Stimulated activated memory B cell treated with anti-CD40 and anti-IgM and Interleukin-4, amounts not matched to agents 10 μg/mL and 1 μg/mL and 100 μg/mL, for 72 hours (primary cell): ENCODE measurements at regions not wholly inside any gene's neighbourhood (a gene's known extent, or its start where the extent isn't known, plus 50 kb on each side); places are given as distances from the start of the nearest gene placed in this dataset.

Source experiments
- ATAC-seq: fragments of 150-1000 bp; cut with Tn5 transposase; 2 replicates; pipeline ENCODE4 v1.10.0; 2021
- H3K27ac Mint-ChIP-seq: one replicate; pipeline ENCODE4 v1.8.0; 2022; ENCODE audit warnings: mild to moderate bottlenecking, mixed read lengths
- H3K27me3 Mint-ChIP-seq: one replicate; pipeline ENCODE4 v1.8.0; 2022; ENCODE audit warnings: mixed read lengths
- H3K36me3 Mint-ChIP-seq: one replicate; pipeline ENCODE4 v1.8.0; 2022; ENCODE audit warnings: mixed read lengths
- H3K4me1 Mint-ChIP-seq: one replicate; pipeline ENCODE4 v1.8.0; 2022; ENCODE audit warnings: mixed read lengths
- H3K4me3 Mint-ChIP-seq: one replicate; pipeline ENCODE4 v1.8.0; 2022; ENCODE audit warnings: mild to moderate bottlenecking, moderate library complexity, mixed read lengths
- H3K9me3 Mint-ChIP-seq: one replicate; pipeline ENCODE4 v1.8.0; 2022; ENCODE audit warnings: mixed read lengths

GRCh38 chr1:222263791-222264190, 284.1 kb downstream of the HHIPL2 start:
- H3K9me3 Mint-ChIP-seq: no peaks in the 10 kb centered on the region
- no peak for ATAC-seq
- no peaks in the 10 kb centered on the region for H3K4me1 Mint-ChIP-seq

GRCh38 chr1:222257027-222257426, 290.9 kb downstream of the HHIPL2 start:
- H3K36me3 Mint-ChIP-seq: no peaks in the 10 kb centered on the region
- H3K4me1 Mint-ChIP-seq: no peaks in the 10 kb centered on the region
- H3K27ac Mint-ChIP-seq: no peak overlapping the region
- ATAC-seq: no peak
- peaks cover 9% of the 10 kb centered on the region for H3K27me3 Mint-ChIP-seq
- no peak overlapping the region for H3K4me3 Mint-ChIP-seq
- no peaks in the 10 kb centered on the region for H3K9me3 Mint-ChIP-seq

More at GRCh38 chr1:222263791-222264190, 284.1 kb downstream of the HHIPL2 start:
- Mint-ChIP-seq H3K36me3 (no peaks in the 10 kb centered on the region), H3K4me3 (no peak overlapping the region), H3K27ac (no peak overlapping the region), H3K27me3 (peaks cover 9% of the 10 kb centered on the region)

- H3K9me3 Mint-ChIP-seq: no peaks in the 10 kb centered on the region
- no peak for ATAC-seq
- no peak overlapping the region for H3K27ac Mint-ChIP-seq
- peaks cover 9% of the 10 kb centered on the region for H3K27me3 Mint-ChIP-seq
- H3K36me3 Mint-ChIP-seq: no peaks in the 10 kb centered on the region
- no peaks in the 10 kb centered on the region for H3K4me1 Mint-ChIP-seq
- no peak overlapping the region for H3K4me3 Mint-ChIP-seq
These were observed 291.8 kb downstream of the HHIPL2 start for GRCh38 chr1:222256058-222256457.

GRCh38 chr1:222252788-222253187, 295.1 kb downstream of the HHIPL2 start:
- H3K9me3 Mint-ChIP-seq: no peaks in the 10 kb centered on the region
- no peak overlapping the region for H3K4me3 Mint-ChIP-seq

GRCh38 chr1:222251847-222252246, 296.1 kb downstream of the HHIPL2 start:
- ATAC-seq: no peak
- Mint-ChIP-seq H3K27ac (no peak overlapping the region), H3K36me3 (no peaks in the 10 kb centered on the region), H3K4me3 (no peak overlapping the region), H3K9me3 (no peaks in the 10 kb centered on the region), H3K4me1 (no peaks in the 10 kb centered on the region), H3K27me3 (no peaks in the 10 kb centered on the region)

More at GRCh38 chr1:222252788-222253187, 295.1 kb downstream of the HHIPL2 start:
- no peaks in the 10 kb centered on the region for H3K4me1 Mint-ChIP-seq
- H3K27me3 Mint-ChIP-seq: no peaks in the 10 kb centered on the region
- no peaks in the 10 kb centered on the region for H3K36me3 Mint-ChIP-seq
- H3K27ac Mint-ChIP-seq: no peak overlapping the region
- no peak for ATAC-seq

GRCh38 chr1:222250376-222250775, 297.5 kb downstream of the HHIPL2 start:
- Mint-ChIP-seq H3K4me1 (no peaks in the 10 kb centered on the region), H3K27ac (no peak overlapping the region), H3K36me3 (no peaks in the 10 kb centered on the region), H3K27me3 (peaks cover 9% of the 10 kb centered on the region), H3K4me3 (no peak overlapping the region), H3K9me3 (no peaks in the 10 kb centered on the region)
- no peak for ATAC-seq

GRCh38 chr1:222247811-222248310, 300.0 kb downstream of the HHIPL2 start:
- H3K36me3 Mint-ChIP-seq: no peaks in the 10 kb centered on the region
- H3K9me3 Mint-ChIP-seq: no peaks in the 10 kb centered on the region
- no peaks in the 10 kb centered on the region for H3K4me1 Mint-ChIP-seq
- no peak overlapping the region for H3K4me3 Mint-ChIP-seq
- peaks cover 22% of the 10 kb centered on the region for H3K27me3 Mint-ChIP-seq
- ATAC-seq: no peak
- no peak overlapping the region for H3K27ac Mint-ChIP-seq

GRCh38 chr1:222247081-222247480, 300.8 kb downstream of the HHIPL2 start:
- H3K4me3 Mint-ChIP-seq: no peak overlapping the region
- H3K36me3 Mint-ChIP-seq: no peaks in the 10 kb centered on the region
- no peak overlapping the region for H3K27ac Mint-ChIP-seq
- no peaks in the 10 kb centered on the region for H3K4me1 Mint-ChIP-seq
- H3K9me3 Mint-ChIP-seq: no peaks in the 10 kb centered on the region
- peaks cover 25% of the 10 kb centered on the region for H3K27me3 Mint-ChIP-seq
- ATAC-seq: no peak

GRCh38 chr1:222243902-222244301, 304.0 kb downstream of the HHIPL2 start:
- no peak overlapping the region for H3K27ac Mint-ChIP-seq
- H3K27me3 Mint-ChIP-seq: peaks cover 25% of the 10 kb centered on the region
- no peaks in the 10 kb centered on the region for H3K9me3 Mint-ChIP-seq
- no peaks in the 10 kb centered on the region for H3K4me1 Mint-ChIP-seq
- H3K36me3 Mint-ChIP-seq: no peaks in the 10 kb centered on the region
- H3K4me3 Mint-ChIP-seq: no peak overlapping the region
- ATAC-seq: no peak

GRCh38 chr1:222242492-222242891, 305.4 kb downstream of the HHIPL2 start:
- no peaks in the 10 kb centered on the region for H3K4me1 Mint-ChIP-seq
- no peaks in the 10 kb centered on the region for H3K9me3 Mint-ChIP-seq
- H3K27me3 Mint-ChIP-seq: peaks cover 25% of the 10 kb centered on the region
- no peak overlapping the region for H3K4me3 Mint-ChIP-seq
- no peak for ATAC-seq
- no peaks in the 10 kb centered on the region for H3K36me3 Mint-ChIP-seq
- H3K27ac Mint-ChIP-seq: no peak overlapping the region

- Mint-ChIP-seq H3K36me3 (no peaks in the 10 kb centered on the region), H3K27ac (no peak overlapping the region), H3K9me3 (no peaks in the 10 kb centered on the region), H3K4me1 (no peaks in the 10 kb centered on the region), H3K4me3 (no peak overlapping the region), H3K27me3 (peaks cover 25% of the 10 kb centered on the region)
- ATAC-seq: no peak
These were observed 306.5 kb downstream of the HHIPL2 start for GRCh38 chr1:222241410-222241809.

- H3K4me3 Mint-ChIP-seq: no peak overlapping the region
- no peak for ATAC-seq
- no peaks in the 10 kb centered on the region for H3K4me1 Mint-ChIP-seq
- H3K9me3 Mint-ChIP-seq: no peaks in the 10 kb centered on the region
- no peak overlapping the region for H3K27ac Mint-ChIP-seq
- H3K27me3 Mint-ChIP-seq: peaks cover 17% of the 10 kb centered on the region
- H3K36me3 Mint-ChIP-seq: no peaks in the 10 kb centered on the region
These were observed 307.2 kb downstream of the HHIPL2 start for GRCh38 chr1:222240536-222241181.

- no peak overlapping the region for H3K4me3 Mint-ChIP-seq
- no peak for ATAC-seq
- H3K9me3 Mint-ChIP-seq: no peaks in the 10 kb centered on the region
- H3K4me1 Mint-ChIP-seq: no peaks in the 10 kb centered on the region
- H3K27me3 Mint-ChIP-seq: peaks cover 19% of the 10 kb centered on the region
- H3K27ac Mint-ChIP-seq: no peak overlapping the region
- no peaks in the 10 kb centered on the region for H3K36me3 Mint-ChIP-seq
These were observed 308.8 kb downstream of the HHIPL2 start for GRCh38 chr1:222239130-222239529.

- no peak for ATAC-seq
- no peaks in the 10 kb centered on the region for H3K4me1 Mint-ChIP-seq
- no peak overlapping the region for H3K27ac Mint-ChIP-seq
- no peaks in the 10 kb centered on the region for H3K36me3 Mint-ChIP-seq
- H3K27me3 Mint-ChIP-seq: peaks cover 11% of the 10 kb centered on the region
- no peaks in the 10 kb centered on the region for H3K9me3 Mint-ChIP-seq
- H3K4me3 Mint-ChIP-seq: no peak overlapping the region
These were observed 313.6 kb downstream of the HHIPL2 start for GRCh38 chr1:222234351-222234750.

GRCh38 chr1:222233444-222234158, 314.3 kb downstream of the HHIPL2 start:
- Mint-ChIP-seq H3K4me3 (no peak overlapping the region), H3K36me3 (no peaks in the 10 kb centered on the region), H3K27ac (no peak overlapping the region), H3K9me3 (no peaks in the 10 kb centered on the region), H3K4me1 (no peaks in the 10 kb centered on the region), H3K27me3 (peaks cover 11% of the 10 kb centered on the region)
- ATAC-seq: no peak

GRCh38 chr1:222232842-222233241, 315.1 kb downstream of the HHIPL2 start:
- Mint-ChIP-seq H3K4me3 (no peak overlapping the region), H3K27me3 (peaks cover 14% of the 10 kb centered on the region), H3K36me3 (peaks cover 2% of the 10 kb centered on the region), H3K27ac (no peak overlapping the region), H3K9me3 (peaks cover 2% of the 10 kb centered on the region), H3K4me1 (no peaks in the 10 kb centered on the region)
- ATAC-seq: no peak
